Astrocyte (in vitro differentiated cells and primary cell): ENCODE measurements at regions not wholly inside any gene's neighbourhood (a gene's known extent, or its start where the extent isn't known, plus 50 kb on each side); places are given as distances from the start of the nearest gene placed in this dataset.

ENCODE experiments used
- DNase-seq: peaks from one replicate; pipeline ENCODE4 v3.0.0-alpha.2; 2010; ENCODE audit warnings: low read depth
- FAIRE-seq: peaks from 2 replicates; lab custom pipeline; 2011; peaks lifted over from hg19 to GRCh38; lab: Jason Lieb, UNC
- H2AFZ ChIP-seq: 2 replicates; pipeline ENCODE4 v1.6.0; 2012; ENCODE audit warnings: low read depth, low read length, inconsistent platforms
- H3K27ac ChIP-seq: 2 replicates; pipeline ENCODE4 v1.5.1; 2011; ENCODE audit warnings: low read depth, low read length, inconsistent platforms
- H3K27me3 ChIP-seq: 2 replicates; pipeline ENCODE4 v1.6.0; 2011; ENCODE audit warnings: low read length, inconsistent platforms; ENCODE audit not compliant: insufficient read depth
- H3K36me3 ChIP-seq: 2 replicates; pipeline ENCODE4 v1.5.1; 2011; ENCODE audit warnings: low read length, inconsistent platforms; ENCODE audit not compliant: insufficient read depth
- H3K4me1 ChIP-seq: 2 replicates; pipeline ENCODE4 v1.5.1; 2011; ENCODE audit warnings: low read length, inconsistent platforms; ENCODE audit not compliant: insufficient read depth
- H3K4me2 ChIP-seq: 2 replicates; pipeline ENCODE4 v1.6.0; 2012; ENCODE audit warnings: low read length, inconsistent platforms
- H3K4me3 ChIP-seq: 2 replicates; pipeline ENCODE4 v1.5.1; 2011; ENCODE audit warnings: low read depth, mild to moderate bottlenecking, low read length, inconsistent platforms; ENCODE audit not compliant: insufficient read depth
- H3K79me2 ChIP-seq: 2 replicates; pipeline ENCODE4 v1.6.0; 2012; ENCODE audit warnings: mild to moderate bottlenecking, low read length, inconsistent platforms; ENCODE audit not compliant: insufficient read depth
- H3K9ac ChIP-seq: 2 replicates; pipeline ENCODE4 v1.6.0; 2012; ENCODE audit warnings: mild to moderate bottlenecking, low read length, inconsistent platforms
- H3K9me3 ChIP-seq: 2 replicates; pipeline ENCODE4 v1.5.1; 2012; ENCODE audit warnings: low read depth, mild to moderate bottlenecking, low read length, inconsistent platforms; ENCODE audit not compliant: insufficient read depth
- H4K20me1 ChIP-seq: 2 replicates; pipeline ENCODE4 v1.6.0; 2012; ENCODE audit warnings: low read length, inconsistent platforms; ENCODE audit not compliant: insufficient read depth
- H3K27ac Mint-ChIP-seq: one replicate; pipeline ENCODE4 v1.8.0; 2021; ENCODE audit warnings: mild to moderate bottlenecking, mixed read lengths; ENCODE audit not compliant: unreplicated experiment
- H3K27me3 Mint-ChIP-seq: one replicate; pipeline ENCODE4 v1.8.0; 2021; ENCODE audit warnings: low read depth, mixed read lengths; ENCODE audit not compliant: unreplicated experiment
- H3K36me3 Mint-ChIP-seq: one replicate; pipeline ENCODE4 v1.8.0; 2021; ENCODE audit warnings: low read depth, mixed read lengths; ENCODE audit not compliant: unreplicated experiment
- H3K4me1 Mint-ChIP-seq: one replicate; pipeline ENCODE4 v1.8.0; 2021; ENCODE audit warnings: low read depth, mixed read lengths; ENCODE audit not compliant: unreplicated experiment
- H3K4me3 Mint-ChIP-seq: one replicate; pipeline ENCODE4 v1.8.0; 2021; ENCODE audit warnings: mild to moderate bottlenecking, moderate library complexity, mixed read lengths; ENCODE audit not compliant: unreplicated experiment
- H3K9me3 Mint-ChIP-seq: one replicate; pipeline ENCODE4 v1.8.0; 2021; ENCODE audit warnings: mild to moderate bottlenecking, mixed read lengths; ENCODE audit not compliant: unreplicated experiment
- EZH2 ChIP-seq: IDR thresholded peaks from 2 replicates; pipeline ENCODE4 v1.6.1; 2012; ENCODE audit warnings: mild to moderate bottlenecking, low read length, inconsistent platforms; ENCODE audit not compliant: insufficient read depth
- TF ChIP-seq, protein P1 (sequence below): IDR thresholded peaks from 2 replicates; pipeline ENCODE4 v1.5.1; 2011; ENCODE audit warnings: low read depth, mild to moderate bottlenecking, inconsistent platforms, low read length, moderate library complexity; ENCODE audit not compliant: insufficient read depth

DNA sequence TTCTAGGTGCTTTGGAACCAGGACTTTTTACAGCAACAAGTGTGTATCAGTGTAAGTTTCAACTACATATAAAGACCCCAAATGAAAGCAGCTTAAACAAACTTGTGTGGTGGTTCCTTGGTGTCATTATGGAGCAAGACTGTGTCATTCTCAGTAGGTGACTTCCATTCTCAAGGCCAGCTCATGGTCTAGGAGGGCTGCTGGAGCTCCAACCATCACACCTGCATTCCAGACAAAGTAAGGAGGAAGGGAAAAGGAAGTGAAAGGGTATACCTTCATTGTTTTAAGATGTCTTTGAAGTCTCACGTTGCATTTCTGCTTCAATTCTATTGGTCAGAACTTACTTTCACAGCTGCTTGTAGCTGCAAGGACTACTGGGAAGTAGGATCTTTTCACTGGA, 188.6 kb downstream of the C1orf94 start:
- Histone ChIP-seq H2AFZ (no peak overlapping the region), H3K4me3 (no peak overlapping the region), H3K9ac (no peak overlapping the region), H4K20me1 (no peaks in the 10 kb centered on the region), H3K4me1 (no peaks in the 10 kb centered on the region), H3K79me2 (no peaks in the 10 kb centered on the region), H3K27ac (no peak overlapping the region), H3K27me3 (peaks cover under 1% of the 10 kb centered on the region), H3K36me3 (no peaks in the 10 kb centered on the region), H3K9me3 (no peaks in the 10 kb centered on the region), H3K4me2 (no peak overlapping the region)
- no peak for DNase-seq
- Mint-ChIP-seq H3K36me3 (no peaks in the 10 kb centered on the region), H3K4me1 (no peaks in the 10 kb centered on the region), H3K9me3 (peaks cover 2% of the 10 kb centered on the region), H3K4me3 (no peak overlapping the region), H3K27me3 (peaks cover 67% of the 10 kb centered on the region), H3K27ac (no peak overlapping the region)
- TF ChIP-seq, protein P1, sequence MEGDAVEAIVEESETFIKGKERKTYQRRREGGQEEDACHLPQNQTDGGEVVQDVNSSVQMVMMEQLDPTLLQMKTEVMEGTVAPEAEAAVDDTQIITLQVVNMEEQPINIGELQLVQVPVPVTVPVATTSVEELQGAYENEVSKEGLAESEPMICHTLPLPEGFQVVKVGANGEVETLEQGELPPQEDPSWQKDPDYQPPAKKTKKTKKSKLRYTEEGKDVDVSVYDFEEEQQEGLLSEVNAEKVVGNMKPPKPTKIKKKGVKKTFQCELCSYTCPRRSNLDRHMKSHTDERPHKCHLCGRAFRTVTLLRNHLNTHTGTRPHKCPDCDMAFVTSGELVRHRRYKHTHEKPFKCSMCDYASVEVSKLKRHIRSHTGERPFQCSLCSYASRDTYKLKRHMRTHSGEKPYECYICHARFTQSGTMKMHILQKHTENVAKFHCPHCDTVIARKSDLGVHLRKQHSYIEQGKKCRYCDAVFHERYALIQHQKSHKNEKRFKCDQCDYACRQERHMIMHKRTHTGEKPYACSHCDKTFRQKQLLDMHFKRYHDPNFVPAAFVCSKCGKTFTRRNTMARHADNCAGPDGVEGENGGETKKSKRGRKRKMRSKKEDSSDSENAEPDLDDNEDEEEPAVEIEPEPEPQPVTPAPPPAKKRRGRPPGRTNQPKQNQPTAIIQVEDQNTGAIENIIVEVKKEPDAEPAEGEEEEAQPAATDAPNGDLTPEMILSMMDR: no peak
- no peak for TF ChIP-seq EZH2
- FAIRE-seq: no peak

DNA sequence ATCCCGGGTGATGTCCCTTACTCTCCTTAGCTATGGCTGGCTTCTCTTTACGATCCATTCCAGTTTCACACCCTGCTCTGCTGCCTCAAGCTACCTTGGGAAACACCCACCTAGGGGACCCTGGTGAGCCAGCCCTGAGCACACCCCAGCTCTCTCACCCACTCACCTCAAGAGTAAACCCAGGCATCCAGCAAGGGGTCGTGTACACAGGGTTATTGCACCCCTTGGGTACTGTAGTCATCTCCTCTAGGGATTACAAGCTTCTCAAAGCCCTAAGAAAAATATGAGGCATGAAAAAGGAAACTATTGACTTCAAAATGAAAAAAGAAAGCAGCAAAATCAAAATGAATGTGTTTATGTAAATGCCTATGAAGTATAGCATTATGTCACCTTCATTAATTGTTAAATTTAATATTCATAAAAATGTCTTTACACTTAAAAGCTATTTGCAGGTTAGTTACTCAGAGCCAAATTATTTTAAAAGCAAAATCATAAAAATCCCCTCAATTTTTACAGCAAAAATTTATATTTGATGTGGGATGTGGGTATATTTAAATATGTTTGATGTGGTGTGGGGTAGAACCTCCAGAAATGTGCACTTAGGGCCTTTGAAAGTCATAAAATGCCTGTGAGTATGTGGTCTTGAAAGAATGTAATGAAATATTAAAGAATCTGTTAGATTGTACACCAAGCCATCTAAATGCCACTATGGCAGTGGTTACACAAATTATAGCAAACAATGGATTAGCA, 190.3 kb downstream of the C1orf94 start:
- peaks cover 60% of the 10 kb centered on the region for H3K27me3 Mint-ChIP-seq
- H3K36me3 Mint-ChIP-seq: no peaks in the 10 kb centered on the region
- H3K4me3 Mint-ChIP-seq: no peak overlapping the region
- peaks cover 2% of the 10 kb centered on the region for H3K9me3 Mint-ChIP-seq
- Histone ChIP-seq H3K27ac (no peak overlapping the region), H2AFZ (no peak overlapping the region), H3K4me3 (no peak overlapping the region), H3K9me3 (no peaks in the 10 kb centered on the region), H3K27me3 (peaks cover 3% of the 10 kb centered on the region), H3K36me3 (no peaks in the 10 kb centered on the region), H3K79me2 (no peaks in the 10 kb centered on the region), H3K4me1 (no peaks in the 10 kb centered on the region), H3K4me2 (no peak overlapping the region), H3K9ac (no peak overlapping the region), H4K20me1 (no peaks in the 10 kb centered on the region)
- DNase-seq (no peak), FAIRE-seq (no peak)
- H3K4me1 Mint-ChIP-seq: no peaks in the 10 kb centered on the region
- TF ChIP-seq, protein P1: no peak
- no peak for TF ChIP-seq EZH2
- no peak overlapping the region for H3K27ac Mint-ChIP-seq

DNA sequence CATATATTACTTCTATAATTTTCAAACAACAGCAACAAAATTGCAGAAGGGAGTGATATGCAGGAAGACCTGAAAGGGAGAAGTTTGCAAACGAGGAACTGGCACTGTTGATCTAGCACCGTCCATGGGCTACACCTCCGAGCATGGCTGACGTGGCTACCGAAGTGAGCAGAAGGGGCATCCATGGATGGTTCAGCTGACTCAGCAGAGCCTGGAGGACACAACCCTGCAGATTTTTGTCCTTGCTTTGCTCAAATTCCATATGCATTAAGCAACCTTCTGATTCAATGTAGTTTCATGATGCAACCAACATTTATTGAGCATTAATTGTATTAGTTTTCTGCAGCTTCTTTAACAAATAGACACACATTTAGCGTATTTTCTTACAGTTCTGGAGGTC, 191.2 kb downstream of the C1orf94 start:
- FAIRE-seq (no peak), DNase-seq (no peak)
- Histone ChIP-seq H3K36me3 (no peaks in the 10 kb centered on the region), H4K20me1 (no peaks in the 10 kb centered on the region), H3K27ac (no peak overlapping the region), H2AFZ (no peak overlapping the region), H3K4me1 (no peaks in the 10 kb centered on the region), H3K79me2 (no peaks in the 10 kb centered on the region), H3K9me3 (no peaks in the 10 kb centered on the region), H3K27me3 (peaks cover 7% of the 10 kb centered on the region), H3K4me2 (no peak overlapping the region), H3K4me3 (no peak overlapping the region), H3K9ac (no peak overlapping the region)
- Mint-ChIP-seq H3K4me3 (no peak overlapping the region), H3K4me1 (no peaks in the 10 kb centered on the region), H3K27me3 (peaks cover 60% of the 10 kb centered on the region), H3K27ac (no peak overlapping the region), H3K36me3 (no peaks in the 10 kb centered on the region), H3K9me3 (peaks cover 2% of the 10 kb centered on the region)
- no peak for TF ChIP-seq EZH2
